ENCODE measurements at regions not wholly inside any gene's neighbourhood (a gene's known extent, or its start where the extent isn't known, plus 50 kb on each side); places are given as distances from the start of the nearest gene placed in this dataset.

DNA sequence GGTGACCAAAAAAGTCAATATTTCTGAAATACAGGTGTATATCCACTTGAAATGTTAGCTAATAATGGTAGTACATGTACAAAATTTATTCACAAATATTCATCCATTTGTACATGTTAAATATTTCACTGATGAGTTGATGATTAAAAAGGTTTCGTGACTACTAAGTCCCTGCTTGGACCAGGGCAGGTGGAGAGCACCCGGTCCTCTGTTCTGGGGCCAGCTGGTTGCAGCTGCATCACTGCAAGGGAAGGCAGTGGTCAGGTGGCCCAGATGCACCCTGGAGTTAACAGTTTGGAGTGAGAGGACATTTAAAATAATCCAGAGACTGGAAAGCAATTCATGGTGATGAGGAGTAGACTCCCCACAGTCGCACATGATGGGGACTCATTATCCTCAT lies 141.2 kb downstream of the ZBTB18 start:
- DNase-seq (ENCODE audit: low read depth) = no peak

DNA sequence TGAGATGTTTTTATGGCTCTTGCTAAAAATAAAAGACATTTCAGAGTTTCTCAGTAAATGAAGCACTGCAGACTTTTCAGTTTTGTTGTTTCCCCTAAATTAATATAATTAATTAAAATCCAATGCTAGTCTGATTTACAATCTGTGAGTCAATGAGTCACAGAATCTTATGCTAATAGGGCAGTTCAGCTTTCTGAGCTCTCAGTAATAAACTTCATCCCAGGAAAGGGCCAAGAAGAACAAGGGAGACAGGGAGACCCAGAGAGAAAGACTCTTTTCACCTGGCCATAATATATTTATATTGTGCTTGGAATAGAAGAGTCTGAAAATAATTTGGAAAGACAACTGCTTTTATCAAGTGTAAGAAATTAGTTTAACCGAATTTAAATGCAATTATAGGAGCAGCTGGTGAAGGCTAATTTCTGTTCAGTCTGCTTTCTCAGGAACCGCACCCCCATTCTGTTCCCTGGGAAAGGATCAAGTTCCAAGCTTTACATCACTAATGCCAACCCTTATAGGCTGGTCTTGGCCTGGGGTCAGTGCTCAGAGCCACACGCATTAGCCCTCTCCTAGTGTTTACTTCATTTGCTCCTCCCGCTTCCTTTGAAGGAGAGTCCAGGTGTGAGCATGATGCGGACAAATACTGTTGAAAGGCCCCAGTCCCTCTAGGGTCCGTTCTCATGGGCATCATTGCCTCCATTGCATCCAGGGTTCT lies 145.6 kb downstream of the ZBTB18 start:
- DNase-seq (ENCODE audit: low read depth) = no peak

DNA sequence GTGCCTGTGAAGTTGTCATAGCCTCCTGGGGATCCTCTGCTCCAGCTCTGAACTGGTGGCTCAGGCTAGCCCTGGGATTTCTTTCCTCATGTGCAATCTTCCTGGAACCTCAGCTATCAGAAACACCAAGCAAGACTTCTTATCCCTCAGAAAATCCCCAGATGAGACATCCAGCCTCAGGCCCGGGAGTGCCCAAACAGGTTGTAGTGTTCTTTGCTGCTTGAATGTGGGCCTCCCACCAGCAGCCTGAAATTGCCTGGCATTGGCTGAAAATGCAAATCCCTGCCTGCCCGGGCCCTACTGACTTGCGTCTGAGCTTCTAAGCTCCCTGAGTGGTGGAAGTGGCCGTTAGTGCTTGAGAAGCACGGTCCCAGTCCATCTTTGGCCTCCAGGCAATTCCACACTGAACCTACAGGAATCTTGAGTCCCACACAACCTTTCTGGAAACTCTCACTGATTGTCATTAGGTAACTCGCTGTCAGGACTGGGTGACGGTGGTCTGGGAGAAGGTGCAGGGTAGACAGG lies 146.8 kb downstream of the ZBTB18 start:
- no peak for DNase-seq (ENCODE audit: low read depth)

DNA sequence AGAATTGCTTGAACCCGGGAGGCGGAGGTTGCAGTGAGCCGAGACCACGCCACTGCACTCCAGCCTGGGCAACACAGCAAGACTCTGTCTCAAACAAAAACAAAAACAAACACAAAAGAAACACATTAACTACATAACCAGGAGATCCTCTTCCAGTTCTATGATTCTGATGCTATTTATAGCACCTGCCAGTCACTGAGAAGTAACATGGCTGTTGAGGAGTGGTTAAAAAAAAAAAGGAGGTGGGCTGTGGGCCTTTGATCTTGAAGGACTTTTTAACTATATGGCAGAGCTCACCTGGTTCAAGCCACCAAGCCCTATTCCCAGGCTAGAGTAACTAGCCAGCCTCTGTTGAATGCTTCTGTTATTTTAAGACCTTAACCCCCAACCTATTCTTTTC lies 148.8 kb downstream of the ZBTB18 start:
- DNase-seq (ENCODE audit: low read depth) = no peak

DNA sequence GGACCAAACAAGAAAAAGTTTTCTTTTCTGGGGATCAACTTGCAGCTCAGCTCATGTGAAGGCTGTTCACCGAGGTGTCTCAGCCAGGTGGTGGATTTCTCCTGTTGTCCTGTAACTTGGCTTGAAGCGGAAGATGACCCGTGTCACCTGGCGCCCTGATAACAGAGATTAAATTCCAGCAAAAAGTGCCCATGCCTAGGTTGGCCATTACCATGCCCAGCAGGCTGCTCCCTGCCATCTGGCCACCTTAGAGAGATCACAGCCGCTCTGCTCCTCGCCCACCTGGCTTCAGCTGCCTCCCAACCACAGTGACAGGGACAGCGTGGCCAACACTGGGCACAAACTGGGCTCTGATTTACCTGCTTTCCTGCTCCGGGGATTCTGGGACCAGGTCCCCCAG lies 149.5 kb downstream of the ZBTB18 start:
- no peak for DNase-seq (ENCODE audit: low read depth)

DNA sequence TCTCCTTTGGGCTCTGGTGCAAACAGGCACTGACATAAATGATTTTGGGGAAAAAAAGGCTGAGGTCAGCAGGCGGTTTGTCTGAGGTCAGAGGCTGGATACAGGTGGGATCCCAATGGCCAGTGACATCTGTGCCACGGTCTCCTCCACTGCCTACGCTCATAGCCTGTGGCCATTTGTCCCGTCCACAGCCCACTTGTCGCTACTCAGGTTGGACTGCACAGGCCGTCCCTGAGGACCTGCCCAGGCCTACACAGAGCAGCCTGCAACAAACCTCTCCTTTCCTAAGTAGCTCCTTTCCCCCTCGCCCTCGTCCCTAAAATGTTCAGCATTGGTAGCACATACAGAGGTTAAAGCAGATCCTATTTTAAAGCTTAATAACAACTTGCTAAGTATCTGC lies 150.7 kb downstream of the ZBTB18 start:
- DNase-seq (ENCODE audit: low read depth) = no peak

DNA sequence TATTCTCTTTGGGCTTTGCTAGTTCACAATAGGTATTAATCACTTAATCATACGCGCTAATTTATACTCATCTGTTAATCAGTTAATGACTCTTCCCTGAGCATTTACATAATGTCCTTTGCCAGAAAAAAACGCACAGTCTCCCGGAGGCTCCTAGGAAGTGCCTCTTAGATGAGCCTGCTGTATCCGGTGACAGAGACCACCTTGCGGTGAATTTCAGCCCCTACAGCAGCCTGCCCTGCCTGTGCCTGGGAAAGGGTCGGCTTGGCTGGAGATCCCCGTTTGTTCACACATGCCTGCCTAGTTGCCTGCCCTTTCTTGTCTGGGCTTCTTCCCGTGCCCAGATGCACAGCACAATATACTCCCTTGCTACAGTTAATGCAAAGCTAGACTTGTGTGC lies 152.9 kb downstream of the ZBTB18 start:
- DNase-seq (ENCODE audit: low read depth) = no peak

DNA sequence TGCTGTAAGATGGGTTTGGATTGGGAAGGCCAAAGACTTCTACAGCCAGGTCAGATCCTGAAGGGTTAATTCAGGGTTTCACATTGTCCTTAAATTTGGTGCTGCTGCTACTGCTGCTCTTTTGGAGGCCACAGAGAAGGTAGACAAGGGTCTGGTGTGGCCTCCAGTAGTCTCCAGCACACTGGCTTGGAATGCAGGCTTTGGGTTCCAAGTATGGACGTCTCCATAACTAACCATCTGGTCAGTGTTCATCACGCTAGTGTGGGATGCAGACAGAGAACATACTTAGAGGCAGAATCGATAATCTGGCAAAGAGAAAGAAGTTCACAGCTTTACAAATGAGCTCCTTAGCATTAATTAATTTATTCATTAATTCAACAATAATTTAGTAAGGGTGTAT lies 154.1 kb downstream of the ZBTB18 start:
- no peak for DNase-seq (ENCODE audit: low read depth)

DNA sequence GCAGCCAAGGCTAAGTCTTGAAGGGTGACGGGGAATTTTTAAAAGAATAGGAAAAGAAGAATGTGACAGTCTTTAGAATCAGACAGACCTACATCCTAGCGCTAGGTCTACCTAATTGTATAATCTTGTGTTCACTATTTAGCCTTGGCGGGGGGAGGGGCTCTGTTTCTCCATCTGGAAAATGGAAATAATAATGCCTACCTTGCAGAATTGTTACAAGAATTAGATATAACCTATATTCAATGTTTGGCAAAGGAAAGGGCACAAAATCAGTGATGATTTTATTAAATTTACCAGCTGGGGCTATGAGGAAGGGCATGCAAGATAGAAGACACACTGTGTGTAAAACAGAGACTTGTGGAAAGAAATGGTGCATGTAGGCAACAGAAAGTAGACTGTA lies 154.8 kb downstream of the ZBTB18 start:
- no peak for DNase-seq (ENCODE audit: low read depth)

DNA sequence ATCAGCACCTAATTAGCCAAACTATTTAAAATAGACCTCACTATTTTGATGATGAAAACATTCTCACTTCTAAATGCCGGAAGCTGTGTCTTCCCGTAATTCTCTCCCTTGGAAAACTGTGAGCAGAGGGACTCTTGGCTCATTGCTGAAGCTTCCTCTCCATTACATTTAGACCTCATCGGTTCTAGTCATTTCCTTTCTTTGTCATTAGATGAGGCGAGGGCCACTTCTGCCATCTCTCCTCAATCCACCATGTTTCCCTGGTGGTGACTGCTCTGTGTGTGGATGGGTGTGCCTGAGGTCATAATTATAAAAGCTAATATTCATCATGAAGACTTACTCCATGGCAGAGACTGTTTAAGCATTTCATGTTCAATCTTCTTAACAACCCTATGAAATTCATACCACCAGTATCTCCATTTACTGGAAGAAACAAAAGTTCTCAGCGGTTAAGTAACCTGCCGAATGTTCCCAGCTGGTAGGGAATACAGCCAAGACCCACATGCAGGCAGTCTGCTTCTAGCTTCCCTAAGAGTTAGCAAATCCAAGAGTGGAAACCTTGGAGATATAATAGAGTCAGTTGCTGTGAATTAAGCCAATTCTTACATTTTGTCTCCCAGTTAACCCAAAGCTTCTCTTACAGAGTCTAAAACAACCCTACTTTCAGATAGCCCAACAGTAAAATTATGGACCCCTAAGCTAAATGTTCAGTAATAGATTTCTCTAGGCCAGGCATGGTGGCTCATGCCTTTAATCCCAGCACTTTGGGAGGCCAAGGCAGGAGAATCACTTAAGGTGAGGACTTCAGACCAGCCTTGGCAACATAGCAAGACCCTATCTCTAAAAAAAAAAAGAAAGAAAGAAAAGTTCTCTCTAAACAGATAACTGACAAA lies 156.2 kb downstream of the ZBTB18 start:
- DNase-seq (ENCODE audit: low read depth) = no peak

DNA sequence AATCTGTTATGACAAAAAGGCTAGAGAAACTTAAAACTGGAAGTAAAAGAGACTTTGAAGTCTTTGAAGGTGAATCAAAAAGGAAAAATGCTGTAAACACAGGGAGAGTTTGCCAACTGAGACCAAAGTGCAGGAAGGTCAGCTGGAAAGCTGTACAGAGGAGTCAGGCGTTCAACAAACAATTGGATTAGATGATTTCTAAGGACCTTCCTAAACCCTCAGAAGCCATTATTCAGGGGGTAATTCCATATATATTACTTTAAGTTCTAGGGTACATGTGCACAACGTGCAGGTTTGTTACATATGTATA lies 156.8 kb downstream of the ZBTB18 start:
- no peak for DNase-seq (ENCODE audit: low read depth)

DNA sequence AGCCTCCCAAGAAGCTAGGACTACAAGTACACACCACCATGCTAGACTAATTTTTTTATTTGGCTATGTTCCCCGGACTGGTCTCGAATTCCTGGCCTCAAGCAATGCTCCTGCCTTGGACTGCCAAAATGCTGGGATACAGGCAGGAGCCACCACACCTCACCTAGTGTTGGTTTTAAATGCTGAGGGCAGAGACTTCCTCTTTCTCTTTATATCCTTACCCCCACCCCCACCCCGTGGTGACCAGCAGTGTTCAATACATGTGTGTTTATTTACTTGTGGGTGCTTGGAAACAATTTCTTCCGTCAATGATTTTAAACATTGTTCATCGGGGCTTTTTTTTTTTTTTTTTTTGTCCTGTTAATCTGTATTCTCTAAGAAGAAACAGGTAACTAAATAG lies 158.9 kb downstream of the ZBTB18 start:
- DNase-seq (ENCODE audit: low read depth) = no peak

DNA sequence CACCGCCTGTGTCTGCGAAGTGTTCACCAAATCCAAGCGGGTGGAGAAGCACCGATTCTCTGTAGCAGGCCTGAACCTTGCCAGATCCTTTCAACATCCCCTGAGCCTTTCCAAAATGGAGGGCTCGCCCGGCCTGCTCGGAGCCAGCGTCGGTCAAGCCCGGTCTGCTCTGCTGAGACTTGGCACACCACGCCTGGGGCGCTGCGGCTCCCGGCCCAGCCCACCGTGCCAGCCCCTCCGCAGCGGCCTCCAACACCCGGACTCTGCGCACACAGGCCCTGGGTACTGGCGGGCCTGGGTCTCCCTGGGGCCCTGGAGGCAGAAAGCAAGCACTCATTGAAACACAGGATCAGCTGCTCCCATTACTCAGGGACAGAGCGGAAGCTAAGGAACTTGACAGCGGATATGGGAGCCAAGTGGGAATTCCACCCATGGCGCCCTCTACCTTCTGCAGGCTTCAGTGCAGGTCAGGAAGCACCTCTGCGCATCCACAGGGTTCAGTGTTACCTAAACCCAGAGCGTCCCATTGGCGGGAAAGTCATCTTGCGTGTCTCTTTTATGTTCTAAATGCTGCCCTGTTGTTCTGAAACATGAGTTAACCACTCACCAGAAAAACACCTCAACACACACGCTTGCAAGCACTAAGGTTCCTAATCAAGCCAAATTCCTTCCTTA lies 159.9 kb downstream of the ZBTB18 start:
- DNase-seq (ENCODE audit: low read depth) = no peak

DNA sequence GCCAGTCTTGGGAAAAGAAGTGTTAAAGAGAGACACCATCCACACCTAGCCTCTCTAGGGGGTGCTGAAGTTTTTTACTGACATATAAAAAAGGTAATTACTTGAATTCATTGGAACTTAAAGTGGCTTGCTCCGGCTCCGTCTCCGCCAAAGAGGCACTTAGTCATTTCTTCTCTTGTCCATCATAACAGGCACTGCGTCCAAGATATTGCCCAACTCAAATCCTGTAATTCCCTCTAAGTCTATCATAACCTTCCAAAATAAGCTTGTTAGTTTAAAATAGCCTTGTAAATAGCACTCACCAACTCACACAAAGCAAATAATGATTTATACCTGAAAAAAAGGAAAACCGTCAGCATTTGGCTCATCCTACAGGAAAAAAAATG lies 160.5 kb downstream of the ZBTB18 start:
- DNase-seq (ENCODE audit: low read depth) = no peak

DNA sequence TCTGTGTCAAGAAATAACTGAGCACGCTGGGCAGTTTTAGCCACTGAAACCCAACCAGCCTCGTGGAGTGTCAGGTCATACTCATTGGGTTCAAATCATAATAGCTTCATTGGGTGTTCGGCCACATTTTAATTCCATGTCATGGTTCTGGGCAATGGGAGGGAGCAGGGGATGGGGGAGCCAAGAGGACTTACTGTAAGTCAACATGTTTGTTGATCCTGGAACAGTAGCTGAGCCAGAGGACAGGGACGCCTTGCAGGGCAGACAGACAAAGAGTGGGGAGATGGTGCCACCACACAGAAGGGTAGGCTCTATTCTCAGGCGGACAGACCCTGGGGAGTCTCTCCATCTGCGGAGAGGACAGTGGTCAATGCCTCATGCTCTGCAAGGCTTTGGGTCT lies 161.1 kb downstream of the ZBTB18 start:
- no peak for DNase-seq (ENCODE audit: low read depth)

DNA sequence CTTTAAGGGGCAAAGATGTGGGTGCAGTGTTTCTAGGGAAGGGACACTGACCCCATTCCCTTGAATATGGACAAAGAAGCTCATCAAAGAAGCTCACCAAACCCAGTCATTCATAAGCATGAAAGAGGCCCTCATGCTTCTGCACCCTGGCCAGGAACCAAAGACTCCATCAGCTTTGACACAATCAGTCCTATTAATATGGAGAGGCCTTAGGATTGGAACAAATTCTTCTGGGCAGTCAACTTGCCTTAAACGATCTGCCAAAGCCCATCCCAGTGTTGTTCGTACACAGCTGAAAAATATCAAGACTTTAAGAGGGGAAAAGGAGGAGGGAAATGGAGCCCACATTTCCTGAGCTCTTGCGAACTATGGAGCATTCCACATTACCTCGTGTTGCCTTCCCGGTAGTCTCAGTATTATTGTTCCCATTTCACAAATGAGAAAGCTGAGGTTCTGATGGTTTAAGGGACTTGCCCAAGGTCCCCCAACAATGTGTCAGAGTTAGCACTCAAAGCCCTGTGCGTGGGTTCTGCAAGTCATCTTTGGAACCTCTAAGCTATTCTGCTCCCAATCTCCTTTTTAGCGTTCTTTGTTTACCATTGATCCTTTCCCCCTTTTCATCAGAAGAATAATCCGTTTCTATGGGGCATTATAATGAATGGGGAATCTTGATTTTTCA lies 161.9 kb downstream of the ZBTB18 start:
- no peak for DNase-seq (ENCODE audit: low read depth)

DNA sequence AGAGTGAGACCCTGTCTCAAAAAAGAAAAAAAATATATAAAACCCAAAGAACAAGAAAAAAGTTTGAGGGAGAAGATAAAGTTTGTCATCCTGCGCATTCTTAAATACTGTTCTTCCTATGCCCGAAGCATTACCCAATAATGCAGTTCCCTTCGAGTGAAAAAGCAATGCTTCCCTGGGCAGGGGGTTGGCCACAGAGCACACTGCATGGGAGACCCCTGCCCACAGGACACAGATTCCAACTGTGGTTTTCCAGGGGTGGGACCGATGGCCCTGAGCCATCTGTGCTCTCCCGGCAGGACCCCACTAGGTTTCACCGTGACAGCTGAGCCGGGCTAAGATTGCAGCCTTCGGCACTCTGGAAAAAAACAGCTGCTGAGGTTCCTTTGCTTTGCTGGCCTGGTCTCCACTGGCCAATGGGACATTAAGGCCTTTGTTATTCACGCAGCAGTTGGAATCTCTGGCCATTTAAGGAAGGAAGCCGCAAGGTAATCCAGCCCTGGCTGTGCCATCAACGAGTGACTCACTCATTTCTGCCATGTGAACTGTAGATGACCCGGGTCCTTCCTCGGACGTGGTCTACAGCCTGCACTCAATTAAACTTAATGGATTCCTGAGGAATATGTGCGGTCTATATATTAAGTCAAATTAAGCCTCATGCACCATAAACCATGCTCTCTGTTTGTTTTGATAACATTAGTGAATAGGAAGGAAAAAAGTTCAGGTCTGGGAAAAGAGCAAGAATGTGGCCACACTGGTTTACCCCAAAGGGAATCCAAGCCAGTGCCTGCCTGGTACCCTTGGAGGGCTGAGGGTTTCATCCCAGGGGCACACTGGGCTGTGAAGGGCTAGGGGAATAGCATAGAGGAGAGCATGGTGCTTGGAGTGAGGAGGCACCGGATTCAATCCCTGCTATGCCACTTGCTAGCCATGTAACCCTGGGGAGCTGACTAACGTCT lies 163.2 kb downstream of the ZBTB18 start:
- DNase-seq (ENCODE audit: low read depth) = peak; percentile 95

DNA sequence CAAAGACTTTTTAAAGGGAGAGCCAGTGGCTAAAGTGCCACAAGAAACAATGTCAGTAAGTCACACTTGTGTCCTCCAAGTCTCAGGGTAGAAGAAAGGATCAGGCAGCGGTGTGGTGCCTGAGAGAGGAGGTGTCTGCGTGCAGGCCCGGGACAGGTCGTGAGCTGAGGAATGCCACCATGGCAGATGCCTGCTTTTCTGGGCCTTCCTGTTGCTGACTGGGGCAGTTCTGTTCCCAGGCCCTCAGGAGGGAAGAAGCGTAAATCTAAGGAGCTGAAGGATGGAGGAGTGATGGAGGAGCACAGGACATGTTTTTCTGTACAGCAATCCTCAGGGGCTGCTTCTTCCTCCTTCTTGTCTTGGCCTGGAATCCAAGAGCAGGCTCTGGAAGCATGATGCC lies 165.8 kb downstream of the ZBTB18 start:
- DNase-seq (ENCODE audit: low read depth) = no peak

DNA sequence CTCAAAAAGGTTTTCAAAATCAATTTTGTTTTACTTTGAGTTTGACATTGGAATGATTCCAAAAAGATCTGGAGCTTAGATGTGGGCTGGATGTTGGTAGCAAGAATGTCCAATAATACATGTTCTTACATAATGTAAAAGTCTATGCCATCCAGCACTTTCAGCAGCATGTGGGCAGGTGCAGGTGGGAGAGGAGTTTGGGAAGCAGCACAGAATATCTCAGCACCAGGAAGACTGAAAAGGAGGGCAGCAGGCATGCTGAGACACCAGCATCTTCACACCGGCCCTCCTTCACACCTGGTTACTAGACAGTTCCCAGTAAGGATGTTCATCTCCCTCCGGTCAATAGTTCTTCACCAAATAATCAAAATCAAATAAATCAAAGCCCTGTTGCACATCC lies 166.6 kb downstream of the ZBTB18 start:
- no peak for DNase-seq (ENCODE audit: low read depth)

DNA sequence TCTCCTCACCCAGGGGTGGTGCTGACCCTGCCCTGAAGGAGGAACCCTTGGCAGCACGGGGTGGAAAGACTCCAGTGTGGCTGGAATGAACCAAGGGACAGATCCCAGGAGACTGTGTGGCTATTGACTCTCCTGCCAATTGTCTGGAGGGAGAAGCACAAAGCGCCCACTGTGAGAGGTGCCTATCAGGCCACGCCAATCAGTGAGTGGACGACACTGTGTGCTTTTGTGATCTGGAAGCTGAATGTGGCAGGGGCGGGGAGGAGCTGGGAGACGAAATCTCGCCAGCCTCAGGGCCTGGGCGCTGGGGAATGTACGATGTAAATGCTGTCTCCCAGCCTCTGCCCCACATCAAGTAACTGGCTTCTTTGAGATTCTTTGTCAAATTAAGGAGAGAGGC lies 167.1 kb downstream of the ZBTB18 start:
- DNase-seq (ENCODE audit: low read depth) = no peak

DNA sequence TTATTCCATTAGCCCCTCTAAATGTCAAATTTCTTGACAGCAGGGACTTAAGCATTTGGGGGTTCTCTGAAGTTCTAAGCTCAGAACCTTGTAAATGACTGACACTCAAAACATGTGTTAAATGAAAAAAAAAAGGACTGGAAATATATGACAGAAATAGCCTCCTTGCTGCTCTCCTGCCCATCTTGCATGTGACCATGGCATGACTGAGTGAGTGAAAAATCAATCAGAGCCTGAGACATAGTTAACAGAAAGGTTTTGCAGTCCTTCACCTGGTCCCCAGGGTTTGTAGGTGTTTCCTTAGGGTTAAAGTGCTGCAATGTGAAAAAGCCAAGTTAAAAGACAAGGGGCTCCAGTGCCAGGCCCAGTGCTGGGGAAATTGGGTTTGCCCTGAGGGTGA lies 168.1 kb downstream of the ZBTB18 start:
- DNase-seq (ENCODE audit: low read depth) = no peak

Measured in HT1080 (cell line).